ENCODE measurements at regions not wholly inside any gene's neighbourhood (a gene's known extent, or its start where the extent isn't known, plus 50 kb on each side); places are given as distances from the start of the nearest gene placed in this dataset.

GRCh38 chr1:239719642-239720258 lies 333.4 kb downstream of the CHRM3 start:
- no peaks in the 10 kb centered on the region for H3K36me3 ChIP-seq (ENCODE audit: control insufficient read depth, insufficient read depth, low read length)
- no peaks in the 10 kb centered on the region for H3K9me1 ChIP-seq (ENCODE audit: control insufficient read depth, insufficient read depth, low read length)
- BruUV-seq (replicated peaks) = no TSS peak
- 1% methylated on average over 11 of the region's 11 CpGs for WGBS (ENCODE audit: insufficient coverage, low coverage, missing lambda C conversion rate)
- intact Hi-C loops (cut with micrococcal nuclease) = no loop called here
- FAIRE-seq (no peak), DNase-seq (ENCODE audit: extremely low read depth in 1 of 4, low spot score in 3 of 4) (no peak), ATAC-seq (no peak)
- H3K79me2 ChIP-seq (ENCODE audit: control insufficient read depth, insufficient read depth, low read length) = no peaks in the 10 kb centered on the region
- no peak overlapping the region for H3K27ac ChIP-seq (ENCODE audit: extremely low read depth, low read depth, low read length)
- H3K4me2 ChIP-seq (ENCODE audit: insufficient read depth, low read length) = no peak overlapping the region
- H3K9ac ChIP-seq (ENCODE audit: insufficient read depth in 1 of 2, low read depth in 2 of 2, low read length in 2 of 2) = no peak overlapping the region
- no peak overlapping the region for H2AFZ ChIP-seq (ENCODE audit: low read depth, low read length)
- POLR2A ChIA-PET = no interaction called here
- H3K4me3 ChIP-seq = no peak overlapping the region
- no peaks in the 10 kb centered on the region for H3K27me3 ChIP-seq (ENCODE audit: control insufficient read depth in 2 of 2, insufficient read depth in 2 of 2, low read length in 2 of 2)
- CTCF ChIA-PET (ENCODE audit: low intra/inter-chr PET ratio) = no interaction called here
- H3K4me1 ChIP-seq (replicated peaks in 1 of 2; ENCODE audit: control insufficient read depth in 2 of 2, insufficient read depth in 2 of 2, low read length in 2 of 2) = no peaks in the 10 kb centered on the region
- no peak for TF ChIP-seq DMBX1 (CRISPR knock-in tag; IDR thresholded peaks at IDR 0.05; ENCODE audit: borderline replicate concordance)
- TF ChIP-seq KAT7 (CRISPR knock-in tag; IDR thresholded peaks at IDR 0.05; ENCODE audit: borderline replicate concordance) = no peak
- TF ChIP-seq ZKSCAN3 (CRISPR knock-in tag; IDR thresholded peaks at IDR 0.05) = no peak
- no peak for TF ChIP-seq FOXA1 (IDR thresholded peaks at IDR 0.05; ENCODE audit: borderline replicate concordance)
- TF ChIP-seq ETS2 (tag; IDR thresholded peaks at IDR 0.05; ENCODE audit: borderline replicate concordance, poor library complexity, severe bottlenecking) = no peak
- no peak for TF ChIP-seq PATZ1 (CRISPR knock-in tag; IDR thresholded peaks at IDR 0.05; ENCODE audit: borderline replicate concordance)
- no peak for TF ChIP-seq TEAD4 (IDR thresholded peaks at IDR 0.05; ENCODE audit: low read length)
- TF ChIP-seq TEAD4 (CRISPR knock-in tag; IDR thresholded peaks at IDR 0.05; ENCODE audit: borderline replicate concordance) = no peak
- TF ChIP-seq ILF3 (IDR thresholded peaks at IDR 0.05; ENCODE audit: borderline replicate concordance) = no peak
- no peak for TF ChIP-seq SIX5 (IDR thresholded peaks at IDR 0.05; ENCODE audit: borderline replicate concordance in 1 of 2, insufficient read depth in 1 of 2, low read depth in 1 of 2, low read length in 2 of 2)
- TF ChIP-seq MXI1 (IDR thresholded peaks at IDR 0.05; ENCODE audit: low read depth, low read length) = no peak
- TF ChIP-seq MYBL2 (IDR thresholded peaks at IDR 0.05; ENCODE audit: low read depth) = no peak
- TF ChIP-seq MYBL2 (CRISPR knock-in tag; IDR thresholded peaks at IDR 0.05; ENCODE audit: borderline replicate concordance) = no peak
- no peak for TF ChIP-seq POU5F1 (IDR thresholded peaks at IDR 0.05; ENCODE audit: borderline replicate concordance, low read depth, low read length, partially characterized antibody)
- H4K20me1 ChIP-seq (replicated peaks; ENCODE audit: control insufficient read depth, insufficient read depth, low read length) = no peaks in the 10 kb centered on the region
- in situ Hi-C loops (cut with MboI) = no loop called here
- no peaks in the 10 kb centered on the region; the same call in 1 of the 2 replicates for H3K9me3 ChIP-seq (replicated peaks; ENCODE audit: control insufficient read depth, insufficient read depth, low read depth, low read length)

All from K562 (cell line).